Inflammatory macrophage treated with lipopolysaccharide for 1 hour (primary cell): ENCODE measurements at regions not wholly inside any gene's neighbourhood (a gene's known extent, or its start where the extent isn't known, plus 50 kb on each side); places are given as distances from the start of the nearest gene placed in this dataset.

ENCODE experiments used
- DNase-seq, 2 donors: peaks; one replicate each; pipeline ENCODE4 v3.0.0-alpha.2; 2020 to 2022

GRCh38 chr6:138580040-138580439 is 80.7 kb upstream of the NHSL1 start:
- DNase-seq: no peak

- no peak for DNase-seq
Measured at GRCh38 chr6:138580801-138581200, 81.5 kb upstream of the NHSL1 start.

DNA sequence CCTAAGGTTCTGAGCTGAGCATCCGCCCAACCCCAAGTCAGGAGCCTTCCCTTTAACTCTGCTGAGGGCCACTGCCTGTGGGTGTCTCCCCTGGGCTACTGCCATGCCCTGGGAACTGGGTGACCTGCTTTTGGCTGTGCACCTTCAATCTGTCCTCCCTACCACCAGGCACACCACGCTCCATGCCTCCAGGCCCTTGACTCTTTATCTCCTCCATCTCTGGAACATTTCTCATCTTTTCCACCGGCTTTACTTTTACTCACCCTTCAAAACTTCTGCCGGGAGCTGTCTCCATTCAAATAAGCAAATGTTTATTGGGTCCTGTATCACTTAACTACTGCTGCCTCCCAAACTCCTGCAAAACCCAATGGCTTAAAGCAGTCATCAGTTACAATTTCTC is 83.3 kb upstream of the NHSL1 start:
- no peak for DNase-seq

DNA sequence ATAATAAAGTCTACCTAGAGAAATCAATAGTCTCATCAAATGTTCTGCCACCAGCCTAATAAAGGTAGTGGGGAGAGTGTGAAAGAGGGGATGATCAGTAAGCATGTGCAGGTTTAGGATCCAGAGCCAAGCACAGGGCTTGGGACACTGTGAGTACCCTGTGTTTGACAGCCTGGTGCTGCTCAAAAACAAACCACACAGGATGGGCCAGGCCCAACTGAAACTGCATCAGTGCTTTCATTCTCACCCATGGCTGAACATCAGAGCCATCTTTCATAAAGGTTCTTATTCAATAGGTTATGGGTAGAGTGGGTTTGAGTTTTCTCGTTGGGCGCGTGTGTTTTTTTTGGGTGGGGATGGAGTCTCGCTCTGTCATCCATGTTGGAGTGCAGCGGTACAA is 87.3 kb upstream of the NHSL1 start:
- DNase-seq: no peak

- peak; percentile 63 to 85 for DNase-seq
Measured at GRCh38 chr6:138588805-138589434, 89.6 kb upstream of the NHSL1 start.

DNA sequence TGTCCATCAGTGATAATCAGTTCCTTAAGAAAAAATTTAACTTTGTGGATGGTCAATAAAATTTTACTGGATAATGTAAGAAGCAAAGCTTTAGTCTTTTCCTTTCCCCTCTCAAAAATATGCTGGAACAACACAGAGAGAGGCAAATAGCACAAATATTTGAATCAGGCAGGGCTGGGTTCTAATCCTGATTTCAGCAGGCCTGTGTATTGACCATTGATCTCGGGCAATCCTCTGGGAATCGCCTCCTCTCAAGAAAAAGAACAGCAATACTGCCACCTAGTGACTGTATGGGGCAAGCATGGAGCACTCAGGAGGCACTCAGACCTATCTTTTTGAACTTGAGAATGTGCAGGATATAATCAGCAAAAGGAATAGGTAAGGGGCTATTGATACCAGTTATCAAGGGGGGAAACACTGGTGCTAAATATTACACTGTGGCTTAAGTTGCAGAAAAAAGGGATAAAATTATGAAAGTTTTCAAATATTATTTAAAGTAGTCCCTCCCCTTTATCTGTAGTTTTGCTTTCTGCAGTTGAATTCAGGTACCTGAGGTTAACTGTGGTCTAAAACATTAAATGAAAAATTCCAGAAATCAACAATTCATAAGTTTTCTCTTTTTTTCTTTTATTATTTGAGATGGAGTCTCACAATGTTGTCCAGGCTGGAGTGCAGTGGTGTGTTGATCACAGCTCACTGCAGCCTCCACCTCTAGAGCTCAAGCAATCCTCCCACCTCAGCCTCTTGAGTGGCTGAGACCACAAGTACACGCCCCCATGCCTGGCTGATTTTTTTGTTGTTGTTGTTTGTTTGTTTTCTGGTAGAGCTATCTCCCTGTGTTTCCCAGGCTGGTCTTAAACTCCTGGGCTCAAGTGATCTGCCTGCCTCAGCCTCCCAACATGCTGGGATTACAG is 91.8 kb upstream of the NHSL1 start:
- peak; percentile 49 to 79 for DNase-seq

DNA sequence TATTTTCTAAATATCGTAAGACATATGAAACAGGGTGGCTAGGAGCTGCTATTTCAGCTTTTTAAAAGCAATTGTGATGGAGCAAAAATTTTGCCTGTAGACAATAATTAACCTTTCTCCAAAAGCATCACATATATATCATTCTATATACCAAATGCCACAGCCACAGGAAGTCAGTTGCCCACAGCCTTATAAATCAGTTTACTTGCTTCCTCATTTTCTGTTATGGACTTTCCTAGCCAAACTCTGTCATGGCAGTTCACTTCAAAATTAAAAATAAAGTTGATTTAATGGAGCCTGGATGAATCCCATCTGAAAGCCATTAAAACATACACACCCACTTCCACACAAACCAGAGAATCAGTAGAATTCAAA is 93.4 kb upstream of the NHSL1 start:
- DNase-seq: peak; percentile 68 to 75

DNA sequence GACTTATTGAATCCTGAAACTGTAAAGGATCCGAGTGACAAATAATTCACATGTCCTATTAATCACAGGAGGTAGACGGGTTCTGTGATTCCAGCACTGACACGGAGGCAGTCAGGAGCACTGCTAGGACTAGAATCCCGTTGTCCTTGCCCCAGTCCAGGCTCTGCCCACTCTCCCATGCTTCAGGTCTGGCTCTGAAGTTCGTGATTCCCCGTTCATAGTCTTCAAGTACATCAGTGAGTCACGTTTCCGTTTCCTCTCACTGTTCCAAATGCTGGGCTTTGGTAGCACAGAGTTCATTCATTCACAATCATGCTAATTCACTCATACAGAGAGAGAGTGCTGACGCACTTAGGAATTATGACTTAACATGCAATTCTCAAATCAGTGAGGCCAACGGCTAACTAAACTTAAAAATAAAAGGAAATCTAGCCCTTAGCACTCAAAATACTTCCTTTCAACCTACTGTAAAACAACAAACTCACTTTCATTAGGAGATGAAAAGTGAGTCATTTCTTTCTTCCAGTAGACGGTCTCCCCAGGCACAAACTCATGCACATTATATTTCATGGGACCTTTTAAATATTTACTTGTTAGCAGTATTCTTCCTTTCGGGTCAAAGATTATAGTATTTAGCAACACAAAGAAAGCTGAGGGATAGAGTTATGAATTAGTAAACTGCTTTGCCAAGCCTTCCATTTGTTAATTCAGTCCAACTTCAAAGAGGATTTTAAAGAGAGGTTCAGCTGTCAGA is 94.0 kb upstream of the NHSL1 start:
- peak; percentile 90 to 95 for DNase-seq

DNA sequence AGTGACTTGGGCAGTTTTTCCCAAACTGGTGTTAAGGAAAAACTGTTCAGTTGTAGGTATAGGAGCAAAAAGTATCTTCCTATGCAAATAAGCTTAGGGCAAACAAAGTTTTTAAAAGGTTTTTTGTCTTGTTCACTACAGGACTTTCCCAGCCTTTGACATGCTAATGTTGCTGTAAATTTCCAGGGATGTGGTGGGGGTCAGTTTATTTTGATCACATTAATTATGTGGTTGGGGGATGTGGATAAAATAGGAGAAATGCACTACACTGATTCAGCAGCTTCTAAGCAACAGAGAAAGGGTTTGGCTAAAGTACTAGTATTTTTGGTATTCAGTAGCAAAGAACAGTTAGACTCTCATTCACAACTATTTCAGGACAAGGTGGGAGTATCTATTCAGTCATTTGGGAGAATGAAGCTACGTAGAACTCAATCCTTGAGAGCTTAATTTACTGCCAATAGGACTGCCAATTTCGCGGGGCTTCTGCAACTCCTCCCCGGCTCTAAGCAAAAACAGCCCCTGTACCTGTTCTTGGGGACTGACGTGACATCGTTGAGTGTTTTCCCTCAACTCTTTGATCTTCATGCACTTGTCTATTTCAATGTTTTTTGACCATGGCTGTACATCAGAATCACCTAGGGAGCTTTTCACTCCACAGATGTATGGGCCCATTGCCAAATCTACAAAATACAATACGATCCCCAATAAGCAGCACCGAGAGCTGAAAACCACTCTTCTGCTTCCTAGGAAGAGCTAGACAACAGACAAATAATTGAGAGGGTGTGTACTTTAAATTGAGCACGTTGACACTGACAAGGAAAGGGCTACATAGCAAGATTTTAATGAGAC is 94.8 kb upstream of the NHSL1 start:
- peak in 1 of 2 donors; percentile 7 for DNase-seq

- DNase-seq: no peak
Measured at GRCh38 chr6:138594758-138595140, 95.5 kb upstream of the NHSL1 start.

DNA sequence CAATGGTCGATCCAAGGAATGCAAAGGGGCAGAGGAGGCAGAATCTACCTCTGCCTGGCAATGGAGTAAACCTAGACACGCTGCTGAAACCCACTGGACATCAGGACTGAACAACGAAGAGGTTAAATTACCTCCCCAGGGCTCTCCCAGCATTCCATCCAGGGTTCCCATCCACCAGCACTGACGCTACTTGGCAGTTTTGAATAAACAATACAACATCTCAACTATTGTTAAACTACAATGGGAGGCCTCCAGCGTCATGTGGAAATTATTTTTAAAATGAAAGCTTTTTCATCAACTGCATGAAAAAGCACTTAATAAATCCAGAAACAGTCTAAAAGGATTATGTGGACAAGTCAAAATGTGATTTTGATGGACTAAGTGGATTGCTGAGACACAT is 96.8 kb upstream of the NHSL1 start:
- no peak for DNase-seq

DNA sequence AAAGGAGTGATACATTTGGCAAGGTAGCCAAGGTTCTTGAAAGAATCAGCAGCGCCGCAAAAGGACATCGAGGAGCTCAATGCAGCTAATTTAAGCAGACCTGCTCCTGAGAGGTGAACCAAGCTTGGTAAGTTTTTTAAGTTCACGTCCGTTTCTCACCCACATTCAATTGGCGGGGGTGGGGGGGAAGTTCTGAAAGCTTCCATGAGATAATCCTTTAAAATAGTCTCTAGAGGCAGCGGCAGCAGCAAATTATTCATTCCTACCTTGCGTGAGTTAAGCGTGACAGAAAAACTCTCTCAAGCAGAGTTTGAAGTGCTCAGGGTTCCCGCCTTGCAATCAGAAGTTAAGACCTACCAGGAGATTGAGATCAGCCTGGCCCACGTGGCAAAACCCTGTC is 97.3 kb upstream of the NHSL1 start:
- DNase-seq: no peak

- no peak for DNase-seq
Measured at GRCh38 chr6:138597336-138597735, 98.0 kb upstream of the NHSL1 start.

- DNase-seq: no peak
Measured at GRCh38 chr6:138598562-138599173, 99.4 kb upstream of the NHSL1 start.

- no peak for DNase-seq
Measured at GRCh38 chr6:138600261-138600660, 101.0 kb upstream of the NHSL1 start.

GRCh38 chr6:138600726-138601125 is 101.4 kb upstream of the NHSL1 start:
- DNase-seq: no peak

DNA sequence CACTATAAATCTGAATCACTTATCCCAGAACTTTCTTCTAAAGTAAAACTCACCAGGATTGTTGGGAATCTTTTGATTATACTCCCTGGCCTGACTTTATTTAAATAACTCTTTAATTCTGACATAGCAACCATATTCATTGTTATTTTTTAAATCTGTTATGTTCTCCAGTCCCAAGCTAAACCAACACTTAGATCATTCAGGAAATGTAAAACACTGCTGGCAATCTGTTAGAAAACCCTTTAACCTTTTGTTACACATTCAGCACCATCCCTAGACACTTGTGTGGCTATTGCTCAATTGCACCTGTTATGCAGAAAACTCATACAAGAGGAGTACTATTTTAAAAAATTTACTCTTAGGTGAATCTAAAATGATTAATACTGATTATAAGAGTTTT is 101.8 kb upstream of the NHSL1 start:
- DNase-seq: no peak

DNA sequence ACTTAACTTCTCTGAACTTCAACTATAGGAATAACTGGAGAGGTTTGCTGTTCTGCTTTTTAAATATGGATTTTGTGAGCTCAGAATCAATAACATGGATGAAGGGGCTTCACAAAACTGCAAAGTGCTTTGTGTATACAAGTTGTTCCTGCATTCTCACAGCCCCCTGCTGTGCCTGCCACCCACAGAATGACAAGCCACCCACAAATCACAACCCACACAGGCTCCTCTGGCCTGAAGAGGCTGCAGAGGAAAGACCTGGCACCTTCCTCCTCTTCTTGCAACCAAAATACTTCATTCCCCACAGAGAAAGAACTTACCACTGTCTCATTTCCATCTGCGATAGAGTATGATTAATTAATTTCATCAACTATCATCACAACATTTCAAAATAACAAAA is 106.7 kb upstream of the NHSL1 start:
- DNase-seq: no peak

DNA sequence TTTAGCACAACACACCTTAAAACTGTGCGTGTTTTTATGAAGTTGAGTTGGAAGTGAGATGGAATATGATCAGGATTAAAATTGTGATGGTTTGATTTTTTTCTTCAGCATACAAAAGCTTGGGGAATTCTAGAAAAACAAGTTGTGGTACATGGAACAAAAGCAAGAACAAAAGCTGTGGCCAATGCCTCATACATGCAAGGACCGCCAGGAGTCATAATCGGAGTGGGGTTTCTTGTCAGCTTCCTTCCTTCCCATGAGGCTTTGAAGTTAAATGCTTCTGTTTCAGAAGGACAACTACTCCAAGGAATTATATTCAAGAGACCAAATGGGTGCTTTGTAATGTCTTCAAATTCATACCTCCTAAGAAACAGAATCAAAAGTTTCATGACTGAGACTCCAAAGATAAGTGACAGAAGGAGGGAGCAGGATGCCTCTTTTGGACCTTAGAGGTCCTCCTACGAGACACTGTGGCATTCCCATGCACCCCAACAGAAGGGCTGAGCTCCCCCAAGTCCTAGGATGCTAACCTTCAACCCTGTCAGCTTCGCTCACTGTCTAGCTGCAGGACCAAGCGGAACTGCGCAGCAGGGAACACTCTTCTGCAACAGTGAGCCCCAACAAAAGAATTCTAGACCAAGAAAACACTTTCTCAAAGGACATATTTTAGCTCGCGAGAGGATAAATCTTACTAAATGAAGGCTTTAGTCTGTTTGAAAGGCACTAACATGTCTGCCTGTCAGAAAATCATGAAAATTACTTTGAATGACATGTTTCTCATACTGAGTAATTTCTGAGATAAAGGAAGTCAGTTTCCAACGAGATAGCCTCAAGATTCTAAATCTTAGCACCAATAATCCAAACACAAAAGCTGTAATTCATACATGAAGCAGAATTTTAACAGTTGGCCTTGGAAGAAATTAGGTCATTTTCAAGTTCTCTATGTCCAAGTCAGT is 108.5 kb upstream of the NHSL1 start:
- no peak for DNase-seq

DNA sequence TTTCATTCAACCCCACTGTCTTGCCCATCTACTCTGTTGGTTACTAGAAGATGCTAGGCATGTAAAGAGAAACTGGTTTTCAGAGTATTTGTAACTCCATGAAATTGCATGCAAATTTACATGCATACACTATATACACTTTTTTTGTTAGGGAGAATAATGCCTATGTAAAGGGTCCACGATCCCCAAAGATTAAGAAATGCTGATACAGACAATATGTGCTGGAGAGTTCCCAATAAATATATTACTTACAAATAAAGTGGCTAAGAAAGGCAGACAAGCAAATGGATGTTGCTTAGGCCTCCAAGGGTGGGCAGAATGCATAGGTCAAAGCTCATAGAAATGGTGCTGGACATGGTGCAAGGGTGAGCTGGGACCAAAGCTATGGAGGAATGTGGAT is 109.6 kb upstream of the NHSL1 start:
- DNase-seq: no peak

DNA sequence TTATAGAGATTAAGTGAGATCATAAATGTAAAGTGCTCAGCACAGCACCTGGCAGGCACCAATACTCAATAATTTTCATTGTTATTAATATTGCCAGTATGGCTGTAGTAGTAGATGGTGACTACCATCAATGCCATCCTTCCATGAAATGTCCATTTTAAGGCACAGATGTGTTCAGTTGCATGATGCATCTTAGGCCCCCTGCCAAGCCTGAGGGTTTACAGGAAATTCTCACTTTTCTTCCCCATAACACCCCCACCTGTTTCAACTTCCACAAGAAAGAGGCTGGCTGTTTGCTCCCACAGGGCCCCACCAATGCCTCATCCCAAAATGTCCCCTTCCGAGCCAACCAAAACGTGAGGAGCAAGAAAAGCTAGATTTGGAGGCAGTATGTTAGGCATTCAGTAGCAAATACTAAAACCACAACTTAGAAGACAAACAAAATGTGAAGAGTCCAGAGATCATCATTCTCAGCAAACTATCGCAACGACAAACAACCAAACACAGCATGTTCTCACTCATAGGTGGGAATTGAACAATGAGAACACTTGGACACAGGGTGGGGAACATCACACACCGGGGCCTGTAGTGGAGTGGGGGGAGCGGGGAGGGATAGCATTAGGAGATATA is 110.6 kb upstream of the NHSL1 start:
- no peak for DNase-seq
